GM23338 (cell line): ENCODE measurements at regions not wholly inside any gene's neighbourhood (a gene's known extent, or its start where the extent isn't known, plus 50 kb on each side); places are given as distances from the start of the nearest gene placed in this dataset.
A peak's percentile ranks its signal among the peaks of the same experiment; 100 is the strongest.

Experiments
- ATAC-seq: fragments of 200-7000 bp; cut with Tn5 transposase; 3 replicates; pipeline ENCODE4 v1.9.1; 2020
- DNase-seq: peaks from one replicate; pipeline ENCODE4 v3.0.0-alpha.2; 2015; ENCODE audit warnings: low spot score
- H2AFZ ChIP-seq: fragments of 200-600 bp; sonication (generic); 2 replicates; pipeline ENCODE4 v1.8.0; 2016; ENCODE audit warnings: antibody characterized with exemption, mild to moderate bottlenecking, moderate library complexity
- H3F3A ChIP-seq: fragments of 200-600 bp; sonication (generic); replicated peaks from 2 replicates; pipeline ENCODE4 v1.8.0; 2017; ENCODE audit warnings: antibody characterized with exemption, mixed run types, low read depth
- H3K27ac ChIP-seq: fragments of 200-600 bp; sonication (generic); 2 replicates; pipeline ENCODE4 v1.6.1; 2016; ENCODE audit warnings: low read depth
- H3K27me3 ChIP-seq: fragments of 200-600 bp; sonication (generic); 2 replicates; pipeline ENCODE4 v1.8.0; 2016; ENCODE audit warnings: mild to moderate bottlenecking, mixed run types, moderate library complexity; ENCODE audit not compliant: insufficient read depth
- H3K36me3 ChIP-seq: fragments of 200-600 bp; sonication (generic); 2 replicates; pipeline ENCODE4 v1.8.0; 2016; ENCODE audit warnings: mild to moderate bottlenecking; ENCODE audit not compliant: insufficient read depth
- H3K4me1 ChIP-seq: fragments of 200-600 bp; sonication (generic); 2 replicates; pipeline ENCODE4 v1.8.0; 2016; ENCODE audit warnings: mild to moderate bottlenecking, moderate library complexity; ENCODE audit not compliant: insufficient read depth
- H3K4me2 ChIP-seq: fragments of 200-600 bp; sonication (generic); 2 replicates; pipeline ENCODE4 v1.7.1; 2017; ENCODE audit warnings: mixed run types
- H3K4me3 ChIP-seq: fragments of 200-600 bp; sonication (generic); 2 replicates; pipeline ENCODE4 v1.6.1; 2016; ENCODE audit warnings: mixed run types
- H3K79me2 ChIP-seq: fragments of 200-600 bp; sonication (generic); replicated peaks from 2 replicates; pipeline ENCODE4 v1.8.0; 2017; ENCODE audit warnings: mild to moderate bottlenecking; ENCODE audit not compliant: insufficient read depth
- H3K9me2 ChIP-seq: fragments of 200-600 bp; sonication (generic); 2 replicates; pipeline ENCODE4 v1.8.0; 2017; ENCODE audit not compliant: insufficient read depth
- H4K20me1 ChIP-seq: fragments of 200-600 bp; sonication (generic); replicated peaks from 2 replicates; pipeline ENCODE4 v1.8.0; 2017; ENCODE audit warnings: mild to moderate bottlenecking; ENCODE audit not compliant: insufficient read depth
- H3K27ac Mint-ChIP-seq: 2 replicates; pipeline ENCODE4 v1.8.0; 2020; ENCODE audit warnings: inconsistent platforms, mild to moderate bottlenecking, moderate library complexity, mixed read lengths
- H3K27me3 Mint-ChIP-seq: 3 replicates; pipeline ENCODE4 v1.8.0; 2022; ENCODE audit warnings: low read depth, mild to moderate bottlenecking, moderate library complexity, mixed read lengths, inconsistent platforms; ENCODE audit not compliant: insufficient read depth, poor library complexity
- H3K36me3 Mint-ChIP-seq: 3 replicates; pipeline ENCODE4 v1.8.0; 2021; ENCODE audit warnings: low read depth, mild to moderate bottlenecking, inconsistent platforms, moderate library complexity, mixed read lengths
- H3K4me1 Mint-ChIP-seq: 3 replicates; pipeline ENCODE4 v1.8.0; 2020; ENCODE audit warnings: mild to moderate bottlenecking, inconsistent platforms, mixed read lengths
- H3K4me3 Mint-ChIP-seq: 3 replicates; pipeline ENCODE4 v1.8.0; 2021; ENCODE audit warnings: moderate library complexity, mild to moderate bottlenecking, inconsistent platforms, mixed read lengths
- H3K9me3 Mint-ChIP-seq: 3 replicates; pipeline ENCODE4 v1.8.0; 2020; ENCODE audit warnings: moderate library complexity, mild to moderate bottlenecking, inconsistent platforms, mixed read lengths
- CREB1 ChIP-seq: fragments of 250-450 bp; sonication (Bioruptor Pico); IDR thresholded peaks from 2 replicates; pipeline ENCODE4 v1.5.0; 2020; ENCODE audit warnings: low read depth, mild to moderate bottlenecking, moderate library complexity
- ETS1 ChIP-seq: IDR thresholded peaks from 2 replicates; pipeline ENCODE4 v1.6.1; 2016; ENCODE audit warnings: antibody characterized with exemption
- EZH2 ChIP-seq: fragments of 200-600 bp; sonication (generic); IDR thresholded peaks from one replicate; pipeline ENCODE4 v1.8.0; 2017; ENCODE audit warnings: antibody characterized with exemption, mild to moderate bottlenecking, low read depth; ENCODE audit not compliant: unreplicated experiment
- EZH2phosphoT487 ChIP-seq: fragments of 200-600 bp; sonication (generic); IDR thresholded peaks from one replicate; pipeline ENCODE4 v1.8.1; 2018; ENCODE audit warnings: antibody characterized with exemption; ENCODE audit not compliant: unreplicated experiment
- NANOG ChIP-seq: IDR thresholded peaks from 2 replicates; pipeline ENCODE4 v1.6.1; 2016; ENCODE audit warnings: antibody characterized with exemption, borderline replicate concordance
- POLR2AphosphoS5 ChIP-seq: IDR thresholded peaks from 2 replicates; pipeline ENCODE4 v1.6.1; 2016; ENCODE audit warnings: antibody characterized with exemption, low read depth
- STAT1 ChIP-seq: IDR thresholded peaks from one replicate; pipeline ENCODE4 v1.6.1; 2016; ENCODE audit warnings: antibody characterized with exemption; ENCODE audit not compliant: unreplicated experiment
- ZNF114 ChIP-seq: fragments of 250-450 bp; sonication (Bioruptor Pico); IDR thresholded peaks from 2 replicates; pipeline ENCODE4 v1.5.0; 2020; ENCODE audit warnings: mild to moderate bottlenecking, moderate library complexity
- ZNF331 ChIP-seq: fragments of 250-450 bp; sonication (Bioruptor Pico); IDR thresholded peaks from 2 replicates; pipeline ENCODE4 v1.5.0; 2020; ENCODE audit warnings: low read depth, mild to moderate bottlenecking, moderate library complexity
- ZNF462 ChIP-seq: fragments of 250-450 bp; sonication (Bioruptor Pico); IDR thresholded peaks from 2 replicates; pipeline ENCODE4 v1.5.0; 2020; ENCODE audit warnings: mild to moderate bottlenecking, moderate library complexity
- TF ChIP-seq, protein P1 (sequence below), 2 experiments: fragments of 200-600 bp in 1 of 2; sonication (generic) in 1 of 2; conservative IDR thresholded peaks; 2 replicates each; pipeline versions ENCODE4 v1.5.1 to v1.6.1; 2016 to 2017; ENCODE audit warnings: antibody characterized with exemption in 2 of 2, low read depth in 2 of 2, mild to moderate bottlenecking in 2 of 2, moderate library complexity in 1 of 2
- TF ChIP-seq, protein P2 (sequence below): IDR thresholded peaks from one replicate; pipeline ENCODE4 v1.6.1; 2018; ENCODE audit warnings: antibody characterized with exemption; ENCODE audit not compliant: unreplicated experiment

GRCh38 chr11:111135101-111135500 is 110.4 kb upstream of the POU2AF2 start:
- no peak for ATAC-seq
- Mint-ChIP-seq H3K27me3 (no peaks in the 10 kb centered on the region), H3K9me3 (no peaks in the 10 kb centered on the region; the same call in 2 of the 3 replicates), H3K36me3 (no peaks in the 10 kb centered on the region; the same call in 2 of the 3 replicates), H3K27ac (no peak overlapping the region), H3K4me3 (no peak overlapping the region), H3K4me1 (peaks cover 12% of the 10 kb centered on the region)
- peaks cover 8% of the 10 kb centered on the region; the same call in 1 of the 2 replicates for H3K4me1 ChIP-seq
- TF ChIP-seq NANOG: no peak
- no peak for TF ChIP-seq POLR2AphosphoS5
- TF ChIP-seq ETS1: no peak
- TF ChIP-seq ZNF114: no peak
- no peak for TF ChIP-seq STAT1
- no peak for TF ChIP-seq ZNF462 (CRISPR knock-in tag)
- TF ChIP-seq, protein P1, sequence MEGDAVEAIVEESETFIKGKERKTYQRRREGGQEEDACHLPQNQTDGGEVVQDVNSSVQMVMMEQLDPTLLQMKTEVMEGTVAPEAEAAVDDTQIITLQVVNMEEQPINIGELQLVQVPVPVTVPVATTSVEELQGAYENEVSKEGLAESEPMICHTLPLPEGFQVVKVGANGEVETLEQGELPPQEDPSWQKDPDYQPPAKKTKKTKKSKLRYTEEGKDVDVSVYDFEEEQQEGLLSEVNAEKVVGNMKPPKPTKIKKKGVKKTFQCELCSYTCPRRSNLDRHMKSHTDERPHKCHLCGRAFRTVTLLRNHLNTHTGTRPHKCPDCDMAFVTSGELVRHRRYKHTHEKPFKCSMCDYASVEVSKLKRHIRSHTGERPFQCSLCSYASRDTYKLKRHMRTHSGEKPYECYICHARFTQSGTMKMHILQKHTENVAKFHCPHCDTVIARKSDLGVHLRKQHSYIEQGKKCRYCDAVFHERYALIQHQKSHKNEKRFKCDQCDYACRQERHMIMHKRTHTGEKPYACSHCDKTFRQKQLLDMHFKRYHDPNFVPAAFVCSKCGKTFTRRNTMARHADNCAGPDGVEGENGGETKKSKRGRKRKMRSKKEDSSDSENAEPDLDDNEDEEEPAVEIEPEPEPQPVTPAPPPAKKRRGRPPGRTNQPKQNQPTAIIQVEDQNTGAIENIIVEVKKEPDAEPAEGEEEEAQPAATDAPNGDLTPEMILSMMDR (conservative IDR thresholded peaks at IDR 0.05; ENCODE audit: low read depth in 2 of 2): no peak
- TF ChIP-seq EZH2phosphoT487: no peak
- TF ChIP-seq, protein P2, sequence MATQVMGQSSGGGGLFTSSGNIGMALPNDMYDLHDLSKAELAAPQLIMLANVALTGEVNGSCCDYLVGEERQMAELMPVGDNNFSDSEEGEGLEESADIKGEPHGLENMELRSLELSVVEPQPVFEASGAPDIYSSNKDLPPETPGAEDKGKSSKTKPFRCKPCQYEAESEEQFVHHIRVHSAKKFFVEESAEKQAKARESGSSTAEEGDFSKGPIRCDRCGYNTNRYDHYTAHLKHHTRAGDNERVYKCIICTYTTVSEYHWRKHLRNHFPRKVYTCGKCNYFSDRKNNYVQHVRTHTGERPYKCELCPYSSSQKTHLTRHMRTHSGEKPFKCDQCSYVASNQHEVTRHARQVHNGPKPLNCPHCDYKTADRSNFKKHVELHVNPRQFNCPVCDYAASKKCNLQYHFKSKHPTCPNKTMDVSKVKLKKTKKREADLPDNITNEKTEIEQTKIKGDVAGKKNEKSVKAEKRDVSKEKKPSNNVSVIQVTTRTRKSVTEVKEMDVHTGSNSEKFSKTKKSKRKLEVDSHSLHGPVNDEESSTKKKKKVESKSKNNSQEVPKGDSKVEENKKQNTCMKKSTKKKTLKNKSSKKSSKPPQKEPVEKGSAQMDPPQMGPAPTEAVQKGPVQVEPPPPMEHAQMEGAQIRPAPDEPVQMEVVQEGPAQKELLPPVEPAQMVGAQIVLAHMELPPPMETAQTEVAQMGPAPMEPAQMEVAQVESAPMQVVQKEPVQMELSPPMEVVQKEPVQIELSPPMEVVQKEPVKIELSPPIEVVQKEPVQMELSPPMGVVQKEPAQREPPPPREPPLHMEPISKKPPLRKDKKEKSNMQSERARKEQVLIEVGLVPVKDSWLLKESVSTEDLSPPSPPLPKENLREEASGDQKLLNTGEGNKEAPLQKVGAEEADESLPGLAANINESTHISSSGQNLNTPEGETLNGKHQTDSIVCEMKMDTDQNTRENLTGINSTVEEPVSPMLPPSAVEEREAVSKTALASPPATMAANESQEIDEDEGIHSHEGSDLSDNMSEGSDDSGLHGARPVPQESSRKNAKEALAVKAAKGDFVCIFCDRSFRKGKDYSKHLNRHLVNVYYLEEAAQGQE: no peak
- no peak for TF ChIP-seq ZNF331 (CRISPR knock-in tag)
- TF ChIP-seq CREB1 (CRISPR knock-in tag): no peak
- TF ChIP-seq EZH2: no peak
- no peak overlapping the region for H3K4me3 ChIP-seq
- H4K20me1 ChIP-seq: no peaks in the 10 kb centered on the region; the same call in 1 of the 2 replicates
- 0 out of 2 replicates have a peak overlapping the region, but pooled peaks have one; percentile 74 for H2AFZ ChIP-seq
- H3K36me3 ChIP-seq: no peaks in the 10 kb centered on the region
- no peak overlapping the region; the same call in 1 of the 2 replicates for H3K4me2 ChIP-seq
- no peaks in the 10 kb centered on the region for H3K79me2 ChIP-seq
- H3K27ac ChIP-seq: no peak overlapping the region
- H3K27me3 ChIP-seq: no peaks in the 10 kb centered on the region
- peak; percentile 2 for DNase-seq
- H3K9me2 ChIP-seq: 0 out of 2 replicates have a peak, but pooled peaks cover 4% of the 10 kb centered on the region
- no peaks in the 10 kb centered on the region for H3F3A ChIP-seq
